ENCODE measurements at regions not wholly inside any gene's neighbourhood (a gene's known extent, or its start where the extent isn't known, plus 50 kb on each side); places are given as distances from the start of the nearest gene placed in this dataset.

DNA sequence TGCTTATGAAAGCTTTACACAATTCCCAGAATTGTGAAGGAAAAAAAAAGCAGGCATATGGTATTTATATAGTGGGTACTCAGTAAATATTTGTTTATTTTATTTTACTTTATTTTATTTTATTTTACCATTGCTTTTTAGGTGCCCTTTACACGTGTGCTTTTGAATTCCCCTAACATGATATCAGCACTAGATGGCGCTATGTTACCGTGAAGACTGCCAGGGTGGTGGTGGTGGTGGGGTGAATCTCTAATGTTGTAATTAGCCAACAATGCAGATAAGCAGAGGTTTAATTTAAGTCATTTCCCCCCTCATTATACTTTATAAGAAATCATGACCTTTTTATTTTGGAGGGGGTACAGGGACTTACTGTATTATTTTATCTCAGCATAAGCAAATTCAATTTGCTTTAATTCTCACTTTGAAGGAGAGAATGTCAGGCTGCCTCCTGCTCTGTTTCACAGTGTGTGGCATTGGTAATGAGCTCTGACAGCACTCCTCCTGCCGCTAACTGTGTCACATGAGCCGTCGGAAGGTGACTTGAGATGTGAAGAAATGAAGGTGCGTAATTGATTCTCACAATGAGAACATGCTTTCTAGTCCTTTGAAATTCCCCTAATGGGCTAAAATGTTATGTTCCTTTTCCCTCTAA is 165.6 kb downstream of the YTHDC2 start (continued):
- TF ChIP-seq DDX20 (tag; IDR thresholded peaks at IDR 0.05; ENCODE audit: low read depth) (no peak), TSC22D4 (tag; IDR thresholded peaks at IDR 0.05) (no peak), FOXP1 (CRISPR knock-in tag; IDR thresholded peaks at IDR 0.05) (no peak), FOXA1 (IDR thresholded peaks at IDR 0.05; ENCODE audit: borderline replicate concordance) (no peak), RAD21 (CRISPR knock-in tag; conservative IDR thresholded peaks at IDR 0.05 in 1 of 2, IDR thresholded peaks at IDR 0.05 in 1 of 2) (peak; percentile 79 to 80)
- TF ChIP-seq, protein P1, sequence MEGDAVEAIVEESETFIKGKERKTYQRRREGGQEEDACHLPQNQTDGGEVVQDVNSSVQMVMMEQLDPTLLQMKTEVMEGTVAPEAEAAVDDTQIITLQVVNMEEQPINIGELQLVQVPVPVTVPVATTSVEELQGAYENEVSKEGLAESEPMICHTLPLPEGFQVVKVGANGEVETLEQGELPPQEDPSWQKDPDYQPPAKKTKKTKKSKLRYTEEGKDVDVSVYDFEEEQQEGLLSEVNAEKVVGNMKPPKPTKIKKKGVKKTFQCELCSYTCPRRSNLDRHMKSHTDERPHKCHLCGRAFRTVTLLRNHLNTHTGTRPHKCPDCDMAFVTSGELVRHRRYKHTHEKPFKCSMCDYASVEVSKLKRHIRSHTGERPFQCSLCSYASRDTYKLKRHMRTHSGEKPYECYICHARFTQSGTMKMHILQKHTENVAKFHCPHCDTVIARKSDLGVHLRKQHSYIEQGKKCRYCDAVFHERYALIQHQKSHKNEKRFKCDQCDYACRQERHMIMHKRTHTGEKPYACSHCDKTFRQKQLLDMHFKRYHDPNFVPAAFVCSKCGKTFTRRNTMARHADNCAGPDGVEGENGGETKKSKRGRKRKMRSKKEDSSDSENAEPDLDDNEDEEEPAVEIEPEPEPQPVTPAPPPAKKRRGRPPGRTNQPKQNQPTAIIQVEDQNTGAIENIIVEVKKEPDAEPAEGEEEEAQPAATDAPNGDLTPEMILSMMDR (IDR thresholded peaks at IDR 0.05 in 2 of 3, conservative IDR thresholded peaks at IDR 0.05 in 1 of 3; ENCODE audit: insufficient read depth in 2 of 3, low read depth in 1 of 3, low read length in 3 of 3) = peak; percentile 67 to 83 (median 68)
- TF ChIP-seq, protein P2, sequence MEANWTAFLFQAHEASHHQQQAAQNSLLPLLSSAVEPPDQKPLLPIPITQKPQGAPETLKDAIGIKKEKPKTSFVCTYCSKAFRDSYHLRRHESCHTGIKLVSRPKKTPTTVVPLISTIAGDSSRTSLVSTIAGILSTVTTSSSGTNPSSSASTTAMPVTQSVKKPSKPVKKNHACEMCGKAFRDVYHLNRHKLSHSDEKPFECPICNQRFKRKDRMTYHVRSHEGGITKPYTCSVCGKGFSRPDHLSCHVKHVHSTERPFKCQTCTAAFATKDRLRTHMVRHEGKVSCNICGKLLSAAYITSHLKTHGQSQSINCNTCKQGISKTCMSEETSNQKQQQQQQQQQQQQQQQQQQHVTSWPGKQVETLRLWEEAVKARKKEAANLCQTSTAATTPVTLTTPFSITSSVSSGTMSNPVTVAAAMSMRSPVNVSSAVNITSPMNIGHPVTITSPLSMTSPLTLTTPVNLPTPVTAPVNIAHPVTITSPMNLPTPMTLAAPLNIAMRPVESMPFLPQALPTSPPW (CRISPR knock-in tag; IDR thresholded peaks at IDR 0.05) = 0 out of 2 replicates have a peak, but pooled peaks have one; percentile 18
